OCI-LY3 (cell line): ENCODE measurements at regions not wholly inside any gene's neighbourhood (a gene's known extent, or its start where the extent isn't known, plus 50 kb on each side); places are given as distances from the start of the nearest gene placed in this dataset.

ENCODE experiments used
- H2AFZ ChIP-seq: fragments of 200-600, 300-600 bp; shearing (Covaris generic); 2 replicates; pipeline ENCODE4 v1.6.0; 2014; ENCODE audit warnings: antibody characterized with exemption, low read depth, low read length
- H3K27ac ChIP-seq: fragments of 200-600, 300-600 bp; sonication (generic); 2 replicates; pipeline ENCODE4 v1.5.1; 2014; ENCODE audit warnings: mild to moderate bottlenecking, low read length, moderate library complexity, mixed read lengths
- H3K27me3 ChIP-seq: fragments of 200-600, 300-600 bp; sonication (generic); 2 replicates; pipeline ENCODE4 v1.6.1; 2014; ENCODE audit warnings: low read depth, low read length, mixed read lengths
- H3K36me3 ChIP-seq: fragments of 200-600, 300-600 bp; sonication (generic); replicated peaks from 2 replicates; pipeline ENCODE3; 2014; ENCODE audit warnings: low read depth, low read length, mixed read lengths
- H3K4me1 ChIP-seq: fragments of 300-600, 200-600 bp; sonication (generic); 2 replicates; pipeline ENCODE4 v1.6.1; 2014; ENCODE audit warnings: low read length, mixed read lengths
- H3K4me2 ChIP-seq: fragments of 200-600, 300-600 bp; sonication (generic); 2 replicates; pipeline ENCODE4 v1.6.1; 2014; ENCODE audit warnings: low read length, mixed read lengths
- H3K4me3 ChIP-seq: fragments of 300-600, 200-600 bp; sonication (generic); 2 replicates; pipeline ENCODE4 v1.5.1; 2014; ENCODE audit warnings: antibody characterized with exemption, mild to moderate bottlenecking, low read length, moderate library complexity
- H3K79me2 ChIP-seq: fragments of 300-600, 200-600 bp; shearing (Covaris generic); 2 replicates; pipeline ENCODE4 v1.6.1; 2014; ENCODE audit warnings: mild to moderate bottlenecking, low read length, mixed read lengths
- H3K9ac ChIP-seq: fragments of 300-600, 200-600 bp; shearing (Covaris generic); 2 replicates; pipeline ENCODE4 v1.6.0; 2014; ENCODE audit warnings: mild to moderate bottlenecking, low read length, moderate library complexity
- H3K9me3 ChIP-seq: fragments of 200-600, 300-600 bp; shearing (Covaris generic); 2 replicates; pipeline ENCODE4 v1.6.1; 2014; ENCODE audit warnings: low read length, mixed read lengths; ENCODE audit not compliant: insufficient read depth
- H4K20me1 ChIP-seq: fragments of 200-600, 300-600 bp; sonication (generic); 2 replicates; pipeline ENCODE4 v1.6.1; 2016; ENCODE audit warnings: low read length, mixed read lengths; ENCODE audit not compliant: insufficient read depth
- EZH2phosphoT487 ChIP-seq: fragments of 200-600 bp; shearing (Covaris generic); IDR thresholded peaks from 2 replicates; pipeline ENCODE4 v1.6.1; 2018; ENCODE audit warnings: antibody characterized with exemption, mixed run types, low read depth
- TF ChIP-seq, protein P1 (sequence below): fragments of 200-600, 300-600 bp; sonication (generic); IDR thresholded peaks from 2 replicates; pipeline ENCODE4 v1.5.1; 2014; ENCODE audit warnings: antibody characterized with exemption, low read length, low read depth

DNA sequence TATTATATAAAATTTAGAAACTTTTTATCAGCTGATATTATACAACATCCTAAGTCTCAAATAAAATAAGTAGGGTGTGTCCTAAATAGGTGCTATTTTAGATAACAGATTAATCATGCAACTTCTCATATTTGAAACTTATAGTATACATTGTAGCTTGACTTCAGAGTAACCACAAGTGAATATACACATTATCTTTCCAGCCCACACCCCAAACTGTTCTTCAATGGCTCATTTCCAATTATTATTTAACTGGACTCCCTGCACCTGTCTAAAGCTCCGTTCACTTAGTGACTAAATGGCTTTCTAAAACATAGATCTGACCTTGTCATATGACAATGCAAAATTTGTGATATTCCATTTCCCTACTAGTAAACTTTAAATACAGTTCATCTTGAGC, 490.9 kb upstream of the RGMB start:
- Histone ChIP-seq H4K20me1 (no peaks in the 10 kb centered on the region), H3K9ac (no peak overlapping the region), H3K79me2 (no peaks in the 10 kb centered on the region), H3K9me3 (no peaks in the 10 kb centered on the region), H3K4me1 (no peaks in the 10 kb centered on the region), H3K36me3 (no peaks in the 10 kb centered on the region), H2AFZ (no peak overlapping the region), H3K4me2 (no peak overlapping the region), H3K27ac (no peak overlapping the region), H3K27me3 (no peaks in the 10 kb centered on the region), H3K4me3 (no peak overlapping the region)
- no peak for TF ChIP-seq EZH2phosphoT487
- TF ChIP-seq, protein P1, sequence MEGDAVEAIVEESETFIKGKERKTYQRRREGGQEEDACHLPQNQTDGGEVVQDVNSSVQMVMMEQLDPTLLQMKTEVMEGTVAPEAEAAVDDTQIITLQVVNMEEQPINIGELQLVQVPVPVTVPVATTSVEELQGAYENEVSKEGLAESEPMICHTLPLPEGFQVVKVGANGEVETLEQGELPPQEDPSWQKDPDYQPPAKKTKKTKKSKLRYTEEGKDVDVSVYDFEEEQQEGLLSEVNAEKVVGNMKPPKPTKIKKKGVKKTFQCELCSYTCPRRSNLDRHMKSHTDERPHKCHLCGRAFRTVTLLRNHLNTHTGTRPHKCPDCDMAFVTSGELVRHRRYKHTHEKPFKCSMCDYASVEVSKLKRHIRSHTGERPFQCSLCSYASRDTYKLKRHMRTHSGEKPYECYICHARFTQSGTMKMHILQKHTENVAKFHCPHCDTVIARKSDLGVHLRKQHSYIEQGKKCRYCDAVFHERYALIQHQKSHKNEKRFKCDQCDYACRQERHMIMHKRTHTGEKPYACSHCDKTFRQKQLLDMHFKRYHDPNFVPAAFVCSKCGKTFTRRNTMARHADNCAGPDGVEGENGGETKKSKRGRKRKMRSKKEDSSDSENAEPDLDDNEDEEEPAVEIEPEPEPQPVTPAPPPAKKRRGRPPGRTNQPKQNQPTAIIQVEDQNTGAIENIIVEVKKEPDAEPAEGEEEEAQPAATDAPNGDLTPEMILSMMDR, result no peak

DNA sequence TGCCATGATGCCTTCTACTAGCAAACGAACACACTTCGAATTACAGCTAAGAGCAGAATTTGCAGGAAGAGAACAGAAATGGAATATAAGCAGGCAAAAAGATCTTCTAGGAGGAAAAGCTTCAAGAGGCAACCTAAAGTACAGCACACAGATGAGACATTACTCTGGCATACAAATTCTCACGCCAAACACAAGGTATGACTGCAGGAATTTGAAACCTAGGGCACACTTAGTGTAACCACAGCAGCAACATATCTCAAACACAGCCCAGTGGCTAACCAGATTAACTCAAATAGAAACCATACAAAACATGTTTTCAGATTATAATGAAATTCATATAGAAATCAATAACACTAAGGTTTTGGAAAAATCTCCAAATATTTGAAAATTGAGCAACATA, 481.0 kb upstream of the RGMB start:
- H2AFZ ChIP-seq, result no peak overlapping the region

DNA sequence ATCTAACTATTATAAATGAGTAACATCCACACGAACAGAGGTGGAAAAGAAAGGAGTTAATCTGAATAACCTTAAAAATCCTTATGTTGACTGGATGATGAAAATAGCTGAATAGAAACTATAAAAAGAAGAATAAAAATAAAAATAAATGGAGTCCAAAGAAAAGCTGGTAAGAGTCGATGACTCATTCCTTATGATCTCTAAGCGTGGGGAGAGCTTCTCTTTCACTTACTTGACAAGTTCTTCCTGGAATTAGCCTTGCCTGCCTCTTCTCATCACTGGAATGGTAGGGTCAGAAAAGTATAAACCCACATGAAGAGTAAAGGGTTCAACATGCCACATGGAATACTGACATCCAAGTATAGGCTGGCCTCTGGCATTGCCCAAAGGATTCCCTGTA, 477.0 kb upstream of the RGMB start:
- no peaks in the 10 kb centered on the region for H3K79me2 ChIP-seq
- H4K20me1 ChIP-seq, result no peaks in the 10 kb centered on the region
- no peaks in the 10 kb centered on the region for H3K9me3 ChIP-seq
- no peak overlapping the region for H3K4me3 ChIP-seq
- no peak for TF ChIP-seq EZH2phosphoT487
- TF ChIP-seq, protein P1, result no peak
- no peak overlapping the region for H3K9ac ChIP-seq
- H3K36me3 ChIP-seq, result no peaks in the 10 kb centered on the region
- H3K4me2 ChIP-seq, result no peak overlapping the region
- H3K4me1 ChIP-seq, result no peaks in the 10 kb centered on the region
- H3K27ac ChIP-seq, result no peak overlapping the region
- H2AFZ ChIP-seq, result no peak overlapping the region
- no peaks in the 10 kb centered on the region for H3K27me3 ChIP-seq

More for the DNA sequence above, 481.0 kb upstream of the RGMB start:
- TF ChIP-seq EZH2phosphoT487, result no peak
- TF ChIP-seq, protein P1, result no peak
- H3K79me2 ChIP-seq, result no peaks in the 10 kb centered on the region
- H3K9ac ChIP-seq, result no peak overlapping the region
- H3K4me2 ChIP-seq, result no peak overlapping the region
- H3K27ac ChIP-seq, result no peak overlapping the region
- no peaks in the 10 kb centered on the region for H3K9me3 ChIP-seq
- H4K20me1 ChIP-seq, result no peaks in the 10 kb centered on the region
- H3K36me3 ChIP-seq, result no peaks in the 10 kb centered on the region
- no peaks in the 10 kb centered on the region for H3K27me3 ChIP-seq
- no peaks in the 10 kb centered on the region for H3K4me1 ChIP-seq
- H3K4me3 ChIP-seq, result no peak overlapping the region

DNA sequence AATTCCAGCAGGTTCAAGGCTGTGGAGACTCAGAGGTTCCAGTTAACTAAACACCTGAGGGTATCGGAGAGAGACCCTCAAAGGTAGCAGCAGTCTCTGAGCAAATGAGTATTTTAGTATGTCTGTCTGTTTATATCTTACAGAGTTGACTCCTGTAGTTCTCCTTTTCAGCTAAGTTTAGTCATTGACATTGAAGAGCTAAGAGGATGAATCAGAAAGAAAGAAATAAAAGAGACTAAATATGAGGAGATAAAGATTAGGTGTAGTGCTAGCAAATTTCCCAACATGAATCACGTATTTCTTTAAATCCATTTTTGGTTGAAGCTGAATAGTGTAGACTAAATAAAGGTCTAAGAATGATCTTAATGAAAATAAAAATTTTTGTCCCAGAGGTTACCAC, 474.0 kb upstream of the RGMB start:
- no peak overlapping the region for H3K27ac ChIP-seq
- H4K20me1 ChIP-seq, result no peaks in the 10 kb centered on the region
- H3K4me2 ChIP-seq, result no peak overlapping the region
- TF ChIP-seq, protein P1, result no peak
- no peak for TF ChIP-seq EZH2phosphoT487
- H3K79me2 ChIP-seq, result no peaks in the 10 kb centered on the region
- no peak overlapping the region for H3K9ac ChIP-seq
- no peaks in the 10 kb centered on the region for H3K27me3 ChIP-seq
- H3K4me3 ChIP-seq, result no peak overlapping the region
- H3K4me1 ChIP-seq, result no peaks in the 10 kb centered on the region
- H3K9me3 ChIP-seq, result no peaks in the 10 kb centered on the region
- H2AFZ ChIP-seq, result no peak overlapping the region
- H3K36me3 ChIP-seq, result no peaks in the 10 kb centered on the region
